ENCODE measurements at regions not wholly inside any gene's neighbourhood (a gene's known extent, or its start where the extent isn't known, plus 50 kb on each side); places are given as distances from the start of the nearest gene placed in this dataset.

DNA sequence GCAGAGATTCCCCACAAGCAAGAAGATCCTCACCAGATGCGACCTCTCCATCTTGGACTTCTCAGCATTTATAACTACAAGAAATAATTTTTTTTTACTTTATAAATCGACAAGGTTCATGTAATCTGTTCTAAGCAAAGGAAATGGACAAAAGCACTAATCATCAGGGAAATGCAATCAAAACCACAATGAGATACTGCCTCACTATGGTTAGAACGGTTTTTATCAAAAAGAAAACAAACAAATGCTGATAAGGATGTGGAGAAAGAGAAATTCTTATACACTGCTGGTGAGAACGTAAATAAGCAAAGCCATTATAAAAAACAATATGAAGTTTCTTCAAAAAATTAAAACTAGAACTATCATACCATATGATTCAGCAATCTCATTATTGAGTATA lies 1382.6 kb downstream of the ARAP2 start:
- no peaks in the 10 kb centered on the region for H3K79me2 ChIP-seq
- no peaks in the 10 kb centered on the region for H3K36me3 ChIP-seq (ENCODE audit: control insufficient read depth, insufficient read depth, low read length)
- no peaks in the 10 kb centered on the region for H3K4me1 ChIP-seq
- TF ChIP-seq, protein P1, sequence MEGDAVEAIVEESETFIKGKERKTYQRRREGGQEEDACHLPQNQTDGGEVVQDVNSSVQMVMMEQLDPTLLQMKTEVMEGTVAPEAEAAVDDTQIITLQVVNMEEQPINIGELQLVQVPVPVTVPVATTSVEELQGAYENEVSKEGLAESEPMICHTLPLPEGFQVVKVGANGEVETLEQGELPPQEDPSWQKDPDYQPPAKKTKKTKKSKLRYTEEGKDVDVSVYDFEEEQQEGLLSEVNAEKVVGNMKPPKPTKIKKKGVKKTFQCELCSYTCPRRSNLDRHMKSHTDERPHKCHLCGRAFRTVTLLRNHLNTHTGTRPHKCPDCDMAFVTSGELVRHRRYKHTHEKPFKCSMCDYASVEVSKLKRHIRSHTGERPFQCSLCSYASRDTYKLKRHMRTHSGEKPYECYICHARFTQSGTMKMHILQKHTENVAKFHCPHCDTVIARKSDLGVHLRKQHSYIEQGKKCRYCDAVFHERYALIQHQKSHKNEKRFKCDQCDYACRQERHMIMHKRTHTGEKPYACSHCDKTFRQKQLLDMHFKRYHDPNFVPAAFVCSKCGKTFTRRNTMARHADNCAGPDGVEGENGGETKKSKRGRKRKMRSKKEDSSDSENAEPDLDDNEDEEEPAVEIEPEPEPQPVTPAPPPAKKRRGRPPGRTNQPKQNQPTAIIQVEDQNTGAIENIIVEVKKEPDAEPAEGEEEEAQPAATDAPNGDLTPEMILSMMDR (IDR thresholded peaks at IDR 0.05): no peak
- H3K4me2 ChIP-seq (ENCODE audit: low read length): no peak overlapping the region
- no peak overlapping the region for H2AFZ ChIP-seq
- no peak overlapping the region for H3K9ac ChIP-seq
- H3K9me3 ChIP-seq (ENCODE audit: control insufficient read depth, low read length): no peaks in the 10 kb centered on the region
- no peaks in the 10 kb centered on the region for H3K27me3 ChIP-seq (ENCODE audit: control insufficient read depth, insufficient read depth, low read length)
- no peak overlapping the region for H3K27ac ChIP-seq
- H3K4me3 ChIP-seq (ENCODE audit: low read depth, low read length): no peak overlapping the region

DNA sequence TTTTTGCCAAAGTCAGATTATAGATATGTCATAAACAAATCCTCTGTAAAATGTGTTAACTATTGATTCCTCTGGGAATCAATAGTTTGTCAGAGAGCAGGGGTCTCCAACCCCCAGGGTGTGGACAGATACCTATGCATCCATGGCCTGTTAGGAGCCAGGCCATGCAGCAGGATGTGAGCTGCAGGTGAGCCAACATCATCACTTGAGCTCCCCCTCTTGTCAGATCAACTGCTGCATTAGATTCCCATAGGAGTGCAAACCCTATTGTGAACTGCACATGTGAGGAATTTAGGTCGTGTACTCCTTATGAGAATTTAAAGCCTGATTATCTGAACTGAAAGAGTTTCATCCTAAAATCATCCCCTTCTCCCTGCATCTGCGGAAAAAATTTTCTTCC lies 1365.4 kb downstream of the ARAP2 start:
- Histone ChIP-seq H2AFZ (no peak overlapping the region), H3K27me3 (ENCODE audit: control insufficient read depth, insufficient read depth, low read length) (no peaks in the 10 kb centered on the region), H3K4me1 (no peaks in the 10 kb centered on the region), H3K36me3 (ENCODE audit: control insufficient read depth, insufficient read depth, low read length) (no peaks in the 10 kb centered on the region), H3K4me2 (ENCODE audit: low read length) (no peak overlapping the region), H3K9ac (no peak overlapping the region), H3K9me3 (ENCODE audit: control insufficient read depth, low read length) (no peaks in the 10 kb centered on the region), H3K27ac (no peak overlapping the region), H3K4me3 (ENCODE audit: low read depth, low read length) (no peak overlapping the region), H3K79me2 (no peaks in the 10 kb centered on the region)
- TF ChIP-seq, protein P1 (IDR thresholded peaks at IDR 0.05): no peak

DNA sequence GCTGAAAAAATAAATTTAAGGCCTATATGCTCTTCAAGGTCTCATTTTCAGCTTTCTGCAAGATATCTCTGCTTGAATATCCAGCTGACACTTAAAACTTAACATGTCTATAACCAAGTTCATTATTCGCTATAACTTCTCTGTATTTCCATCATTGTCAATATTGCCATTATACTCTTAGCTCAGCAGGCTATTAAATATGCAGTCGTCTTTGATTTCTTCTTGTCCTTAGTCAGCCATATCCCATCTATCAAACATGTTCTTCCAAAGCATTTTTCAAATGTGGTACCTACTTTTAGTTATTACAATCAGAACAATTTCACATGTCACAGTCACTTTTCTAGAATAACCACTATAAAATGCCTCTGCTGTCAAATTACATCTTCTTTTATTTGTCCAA lies 1364.1 kb downstream of the ARAP2 start:
- H3K4me1 ChIP-seq: no peaks in the 10 kb centered on the region
- H3K4me2 ChIP-seq (ENCODE audit: low read length): no peak overlapping the region
- H3K4me3 ChIP-seq (ENCODE audit: low read depth, low read length): no peak overlapping the region
- no peak overlapping the region for H3K9ac ChIP-seq
- H3K27ac ChIP-seq: no peak overlapping the region
- H3K36me3 ChIP-seq (ENCODE audit: control insufficient read depth, insufficient read depth, low read length): no peaks in the 10 kb centered on the region
- H3K79me2 ChIP-seq: no peaks in the 10 kb centered on the region
- H3K9me3 ChIP-seq (ENCODE audit: control insufficient read depth, low read length): no peaks in the 10 kb centered on the region
- H2AFZ ChIP-seq: no peak overlapping the region
- TF ChIP-seq, protein P1 (IDR thresholded peaks at IDR 0.05): no peak
- no peaks in the 10 kb centered on the region for H3K27me3 ChIP-seq (ENCODE audit: control insufficient read depth, insufficient read depth, low read length)

DNA sequence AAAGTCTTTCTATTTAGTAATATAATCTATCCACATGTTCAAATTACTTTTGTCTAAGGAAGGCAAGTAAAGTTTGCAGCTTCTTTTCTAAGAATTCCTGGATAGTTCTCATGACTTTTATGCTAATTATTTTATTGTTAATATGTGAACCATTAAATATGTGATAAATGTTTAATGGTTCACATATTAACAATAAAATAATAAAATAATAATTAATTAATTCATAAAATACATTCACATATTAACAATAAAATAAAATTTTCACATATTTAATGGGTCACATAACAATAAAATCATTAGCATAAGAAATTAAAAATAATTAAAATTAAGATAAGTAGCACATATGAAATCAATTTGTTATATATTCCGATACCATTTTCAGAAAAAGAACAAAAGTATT lies 1352.4 kb downstream of the ARAP2 start:
- Histone ChIP-seq H3K27me3 (ENCODE audit: control insufficient read depth, insufficient read depth, low read length) (no peaks in the 10 kb centered on the region), H3K4me3 (ENCODE audit: low read depth, low read length) (no peak overlapping the region), H3K9me3 (ENCODE audit: control insufficient read depth, low read length) (no peaks in the 10 kb centered on the region), H3K27ac (no peak overlapping the region), H3K4me2 (ENCODE audit: low read length) (no peak overlapping the region), H2AFZ (no peak overlapping the region), H3K4me1 (no peaks in the 10 kb centered on the region), H3K36me3 (ENCODE audit: control insufficient read depth, insufficient read depth, low read length) (no peaks in the 10 kb centered on the region), H3K79me2 (no peaks in the 10 kb centered on the region), H3K9ac (no peak overlapping the region)
- TF ChIP-seq, protein P1 (IDR thresholded peaks at IDR 0.05): no peak

DNA sequence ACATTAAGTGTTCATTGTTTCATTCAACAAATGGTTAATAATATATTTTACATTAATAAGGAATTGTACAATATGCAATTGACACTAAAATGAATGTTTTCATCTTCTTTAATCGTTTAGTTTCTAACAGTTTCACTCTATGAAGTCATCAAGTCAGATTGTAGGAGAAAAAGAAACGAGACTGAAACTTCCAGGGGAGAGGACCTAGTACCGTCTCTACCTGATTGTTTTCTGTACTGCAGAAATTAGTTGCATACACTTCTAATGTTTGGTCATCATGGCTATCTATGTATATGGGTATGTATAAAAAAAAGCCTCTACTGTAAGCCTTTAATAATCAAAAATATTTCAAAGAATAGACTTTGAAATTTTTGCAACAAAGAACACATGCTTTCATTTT lies 1350.9 kb downstream of the ARAP2 start:
- no peaks in the 10 kb centered on the region for H3K27me3 ChIP-seq (ENCODE audit: control insufficient read depth, insufficient read depth, low read length)
- H3K4me2 ChIP-seq (ENCODE audit: low read length): no peak overlapping the region
- H3K4me1 ChIP-seq: no peaks in the 10 kb centered on the region
- TF ChIP-seq, protein P1 (IDR thresholded peaks at IDR 0.05): no peak
- H2AFZ ChIP-seq: no peak overlapping the region
- H3K79me2 ChIP-seq: no peaks in the 10 kb centered on the region
- no peak overlapping the region for H3K27ac ChIP-seq
- H3K36me3 ChIP-seq (ENCODE audit: control insufficient read depth, insufficient read depth, low read length): no peaks in the 10 kb centered on the region
- no peak overlapping the region for H3K9ac ChIP-seq
- no peak overlapping the region for H3K4me3 ChIP-seq (ENCODE audit: low read depth, low read length)
- H3K9me3 ChIP-seq (ENCODE audit: control insufficient read depth, low read length): no peaks in the 10 kb centered on the region
